Activated CD4-positive, alpha-beta T cell treated with anti-CD3 and anti-CD28 coated beads, Interleukin-2, amount 50 U/mL, for 4 hours (primary cell): ENCODE measurements at regions not wholly inside any gene's neighbourhood (a gene's known extent, or its start where the extent isn't known, plus 50 kb on each side); places are given as distances from the start of the nearest gene placed in this dataset.

Experiments
- DNase-seq, 2 experiments: peaks; one replicate each; pipeline ENCODE4 v3.0.0-alpha.2; 2020

- no peak for DNase-seq
Measured at GRCh38 chr12:90064852-90065801, 356.5 kb upstream of the ATP2B1 start.

- DNase-seq, result no peak
Measured at GRCh38 chr12:90062799-90063198, 354.2 kb upstream of the ATP2B1 start.

GRCh38 chr12:90061809-90062208, 353.2 kb upstream of the ATP2B1 start:
- no peak for DNase-seq

GRCh38 chr12:90060031-90060430, 351.4 kb upstream of the ATP2B1 start:
- DNase-seq, result no peak

- DNase-seq, result no peak
Measured at GRCh38 chr12:90058704-90059103, 350.1 kb upstream of the ATP2B1 start.

- no peak for DNase-seq
Measured at GRCh38 chr12:90055071-90055470, 346.4 kb upstream of the ATP2B1 start.

- no peak for DNase-seq
Measured at GRCh38 chr12:90048918-90049317, 340.3 kb upstream of the ATP2B1 start.

GRCh38 chr12:90045559-90045958, 336.9 kb upstream of the ATP2B1 start:
- DNase-seq, result no peak

GRCh38 chr12:90044069-90044468, 335.4 kb upstream of the ATP2B1 start:
- DNase-seq, result no peak

GRCh38 chr12:90042920-90043641, 334.4 kb upstream of the ATP2B1 start:
- DNase-seq, result no peak

- DNase-seq, result no peak
Measured at GRCh38 chr12:90038289-90038688, 329.7 kb upstream of the ATP2B1 start.

GRCh38 chr12:90037740-90038139, 329.1 kb upstream of the ATP2B1 start:
- DNase-seq, result no peak

GRCh38 chr12:90036637-90037036, 328.0 kb upstream of the ATP2B1 start:
- no peak for DNase-seq

- DNase-seq, result no peak
Measured at GRCh38 chr12:90030726-90031125, 322.1 kb upstream of the ATP2B1 start.

- no peak for DNase-seq
Measured at GRCh38 chr12:90029317-90029716, 320.7 kb upstream of the ATP2B1 start.

GRCh38 chr12:90028635-90029051, 320.0 kb upstream of the ATP2B1 start:
- DNase-seq, result no peak

GRCh38 chr12:90027889-90028634, 319.4 kb upstream of the ATP2B1 start:
- no peak for DNase-seq

GRCh38 chr12:90027041-90027440, 318.4 kb upstream of the ATP2B1 start:
- DNase-seq, result no peak

- no peak for DNase-seq
Measured at GRCh38 chr12:90026516-90026915, 317.9 kb upstream of the ATP2B1 start.

- DNase-seq, result no peak
Measured at GRCh38 chr12:90024262-90024661, 315.6 kb upstream of the ATP2B1 start.

- no peak for DNase-seq
Measured at GRCh38 chr12:90023207-90023900, 314.7 kb upstream of the ATP2B1 start.

- no peak for DNase-seq
Measured at GRCh38 chr12:90021795-90022440, 313.3 kb upstream of the ATP2B1 start.
